Prostate gland (tissue), 2 donors: ENCODE measurements at regions not wholly inside any gene's neighbourhood (a gene's known extent, or its start where the extent isn't known, plus 50 kb on each side); places are given as distances from the start of the nearest gene placed in this dataset.
"Not testable (repeated sequence)": the region's sequence is repeated elsewhere in the genome, so short reads cannot be mapped to it uniquely, and the experiment has no call there.

ENCODE experiments used
- DNase-seq: peaks from one replicate; pipeline ENCODE4 v3.0.0-alpha.2; 2019; ENCODE audit warnings: low spot score
- H3K27ac ChIP-seq, 2 donors: fragments of 200-600 bp; sonication (generic); 2 replicates each; pipeline ENCODE4 v1.5.1; 2017 to 2019
- H3K27me3 ChIP-seq: fragments of 200-600 bp; sonication (generic); replicated peaks from 2 replicates; pipeline ENCODE4 v1.5.1; 2019; ENCODE audit not compliant: insufficient read depth
- H3K36me3 ChIP-seq, 2 donors: fragments of 200-600 bp; sonication (generic); 1 replicate in 1 of 2; 2 replicates in 1 of 2; pipeline versions ENCODE4 v1.5.1 to v1.8.1; 2017 to 2019
- H3K4me1 ChIP-seq: fragments of 200-600 bp; sonication (generic); replicated peaks from 2 replicates; pipeline ENCODE4 v1.5.1; 2019
- H3K4me3 ChIP-seq, 2 donors: fragments of 200-600 bp; sonication (generic); 2 replicates each; pipeline ENCODE4 v1.5.1; 2017 to 2019
- H3K9me3 ChIP-seq: fragments of 200-600 bp; sonication (generic); 2 replicates; pipeline ENCODE4 v1.5.1; 2017
- CTCF ChIP-seq, 4 experiments: fragments of 200-600 bp in 2 of 4; fragments of 450-650 bp in 2 of 4; sonication (generic) in 2 of 4; IDR thresholded peaks; 1 replicate in 3 of 4; 2 replicates in 1 of 4; pipeline ENCODE4 v1.5.1; 2016 to 2019; ENCODE audit warnings: antibody characterized with exemption in 4 of 4, mild to moderate bottlenecking in 2 of 4, moderate library complexity in 2 of 4
- POLR2A ChIP-seq: fragments of 450-650 bp; IDR thresholded peaks from one replicate; pipeline ENCODE4 v1.6.1; 2016; ENCODE audit warnings: antibody characterized with exemption, mild to moderate bottlenecking
- POLR2AphosphoS5 ChIP-seq: sonication (generic); formaldehyde crosslinking; IDR thresholded peaks from one replicate; pipeline ENCODE4 v1.6.1; 2017; ENCODE audit warnings: antibody characterized with exemption
- WGBS: methylation state at CpG from one replicate; pipeline ENCODE4 v1.1.5; 2018; 5-methylcytosine and 5-hydroxymethylcytosine counted together
- intact Hi-C: fragments of 100-400 bp; cut with DNase I; formaldehyde crosslinking; loops from one replicate; pipeline ENCODE4 v1.14.2; 2022

- intact Hi-C loops = no loop called here
- WGBS = 80% methylated on average over 2 of the region's 2 CpGs
- TF ChIP-seq CTCF (IDR thresholded peaks at IDR 0.05) = no peak
- TF ChIP-seq POLR2A = no peak
- no peak for TF ChIP-seq POLR2AphosphoS5
Observed at GRCh38 chr12:58009405-58010195, 68.2 kb downstream of the ATP23 start.

GRCh38 chr12:58011676-58012075 is 70.3 kb downstream of the ATP23 start:
- H3K27me3 ChIP-seq = no peaks in the 10 kb centered on the region
- no peak overlapping the region for H3K4me3 ChIP-seq
- no peak for TF ChIP-seq POLR2AphosphoS5
- no peak for TF ChIP-seq CTCF (IDR thresholded peaks at IDR 0.05)
- no peak for TF ChIP-seq POLR2A
- intact Hi-C loops = no loop called here
- WGBS = 51% methylated on average over 1 of the region's 1 CpG
- H3K36me3 ChIP-seq = no peaks in the 10 kb centered on the region
- no peaks in the 10 kb centered on the region for H3K4me1 ChIP-seq
- no peak for DNase-seq
- H3K27ac ChIP-seq = no peak overlapping the region
- H3K9me3 ChIP-seq = no peaks in the 10 kb centered on the region

More at GRCh38 chr12:58009405-58010195, 68.2 kb downstream of the ATP23 start:
- no peak for DNase-seq
- Histone ChIP-seq H3K4me3 (no peak overlapping the region), H3K36me3 (no peaks in the 10 kb centered on the region), H3K27ac (no peak overlapping the region), H3K4me1 (no peaks in the 10 kb centered on the region), H3K27me3 (no peaks in the 10 kb centered on the region), H3K9me3 (no peaks in the 10 kb centered on the region)

- H3K27me3 ChIP-seq, H3K9me3 ChIP-seq, intact Hi-C loops, DNase-seq, H3K4me3 ChIP-seq, H3K27ac ChIP-seq, H3K36me3 ChIP-seq, H3K4me1 ChIP-seq: not testable (repeated sequence)
- 82% methylated on average over 5 of the region's 6 CpGs for WGBS
Observed at GRCh38 chr12:58022379-58023020, 81.1 kb downstream of the ATP23 start.

GRCh38 chr12:58025431-58025830 is 84.1 kb downstream of the ATP23 start:
- DNase-seq = no peak
- Histone ChIP-seq H3K27me3 (no peaks in the 10 kb centered on the region), H3K4me3 (no peak overlapping the region), H3K9me3 (no peaks in the 10 kb centered on the region), H3K27ac (no peak overlapping the region), H3K36me3 (no peaks in the 10 kb centered on the region), H3K4me1 (no peaks in the 10 kb centered on the region)
- no peak for TF ChIP-seq CTCF (IDR thresholded peaks at IDR 0.05)
- TF ChIP-seq POLR2AphosphoS5 = no peak
- no peak for TF ChIP-seq POLR2A
- intact Hi-C loops = no loop called here

- TF ChIP-seq CTCF (IDR thresholded peaks at IDR 0.05) (no peak), POLR2AphosphoS5 (peak; percentile 60), POLR2A (no peak)
- DNase-seq = peak; percentile 30
- no peaks in the 10 kb centered on the region for H3K9me3 ChIP-seq
- no peaks in the 10 kb centered on the region for H3K27me3 ChIP-seq
- intact Hi-C loops = no loop called here
- H3K36me3 ChIP-seq = no peaks in the 10 kb centered on the region
- peak overlapping the region; percentile 13 to 63 for H3K27ac ChIP-seq
- no peak overlapping the region for H3K4me3 ChIP-seq
- H3K4me1 ChIP-seq = no peaks in the 10 kb centered on the region
Observed at GRCh38 chr12:58026426-58026825, 85.1 kb downstream of the ATP23 start.
